HCT116 (cell line): ENCODE measurements at regions not wholly inside any gene's neighbourhood (a gene's known extent, or its start where the extent isn't known, plus 50 kb on each side); places are given as distances from the start of the nearest gene placed in this dataset.
"Not testable (repeated sequence)": the region's sequence is repeated elsewhere in the genome, so short reads cannot be mapped to it uniquely, and the experiment has no call there.

Source experiments
- ATAC-seq: fragments of 200-7000 bp; cut with Tn5 transposase; 2 replicates; pipeline ENCODE4 v1.9.1; 2020; ENCODE audit warnings: mild to moderate bottlenecking, moderate library complexity
- BruUV-seq: library from RNA; stranded (reverse); fragments of 400-500 nt; replicated peaks from 2 replicates; lab custom pipeline; 2021; lab: Mats Ljungman, UMichigan
- CTCF ChIA-PET: fragments of 300-600 bp; sonication (Branson Sonifier 250); formaldehyde crosslinking; loops from one replicate; lab custom pipeline; 2021; ENCODE audit warnings: antibody characterized with exemption; lab: Charles Lee
- POLR2A ChIA-PET: fragments of 300-600, 350-600 bp; sonication (Branson Sonifier 250); formaldehyde crosslinking; loops from one replicate; lab custom pipeline; 2021; ENCODE audit warnings: antibody characterized with exemption; lab: Charles Lee
- RAD21 ChIA-PET, 2 experiments: fragments of 300-600 bp; sonication (Branson Sonifier 250); formaldehyde crosslinking; loops; one replicate each; lab custom pipeline; 2023; ENCODE audit warnings: low total read pairs in 2 of 2; ENCODE audit not compliant: uncharacterized antibody in 2 of 2, unreplicated experiment in 2 of 2, low non-redundant PET in 1 of 2; lab: Charles Lee
- DNase-seq: peaks from one replicate; pipeline ENCODE4 v3.0.0-alpha.2; 2010; ENCODE audit warnings: low read depth, low spot score
- H2AFZ ChIP-seq: fragments of 200-600 bp; shearing (Covaris generic), sonication (generic); 2 replicates; pipeline ENCODE4 v1.6.1; 2017; ENCODE audit warnings: low read depth, mixed run types, mixed read lengths, antibody characterized with exemption, low read length; ENCODE audit not compliant: poor library complexity, severe bottlenecking
- H3K27ac ChIP-seq: 2 replicates; pipeline ENCODE4 v1.5.1; 2012; ENCODE audit warnings: low read depth, low read length
- H3K27me3 ChIP-seq: fragments of 200-600 bp; sonication (generic); 2 replicates; pipeline ENCODE4 v1.6.1; 2016; ENCODE audit warnings: mixed run types, low read length, mixed read lengths; ENCODE audit not compliant: insufficient read depth
- H3K36me3 ChIP-seq, 2 experiments: fragments of 200-500 bp in 1 of 2; fragments of 200-600 bp in 1 of 2; sonication (Bioruptor generic) in 1 of 2; sonication (generic) in 1 of 2; 2 replicates each; pipeline versions ENCODE4 v1.5.1 to v1.6.1; 2014 to 2016; ENCODE audit warnings: low read length in 2 of 2, inconsistent platforms in 1 of 2, mixed read lengths in 1 of 2, mixed run types in 1 of 2; ENCODE audit not compliant: insufficient read depth in 2 of 2, control insufficient read depth in 1 of 2
- H3K4me1 ChIP-seq, 2 experiments: fragments of 200-600 bp in 1 of 2; sonication (generic) in 1 of 2; 2 replicates each; pipeline versions ENCODE4 v1.5.1 to v1.6.1; 2012 to 2017; ENCODE audit warnings: low read length in 2 of 2, inconsistent platforms in 1 of 2, mild to moderate bottlenecking in 1 of 2, mixed read lengths in 1 of 2, mixed run types in 1 of 2, moderate library complexity in 1 of 2; ENCODE audit not compliant: insufficient read depth in 2 of 2, control insufficient read depth in 1 of 2
- H3K4me2 ChIP-seq: fragments of 200-600 bp; sonication (generic); 2 replicates; pipeline ENCODE4 v1.6.1; 2017; ENCODE audit warnings: mixed run types, low read length, mixed read lengths
- H3K4me3 ChIP-seq, 2 experiments: fragments of 200-600 bp in 1 of 2; sonication (generic) in 1 of 2; replicated peaks in 1 of 2; 2 replicates each; pipeline ENCODE4 v1.5.1; 2011 to 2016; ENCODE audit warnings: low read length in 2 of 2, control low read depth in 1 of 2, low read depth in 1 of 2, mild to moderate bottlenecking in 1 of 2, mixed read lengths in 1 of 2, mixed run types in 1 of 2
- H3K79me2 ChIP-seq: fragments of 200-600 bp; sonication (generic); 2 replicates; pipeline ENCODE4 v1.6.1; 2017; ENCODE audit warnings: mild to moderate bottlenecking, mixed run types, low read length, moderate library complexity, mixed read lengths; ENCODE audit not compliant: insufficient read depth
- H3K9ac ChIP-seq: fragments of 200-600 bp; sonication (generic); 2 replicates; pipeline ENCODE4 v1.6.1; 2016; ENCODE audit warnings: low read length, mixed read lengths
- H3K9me2 ChIP-seq: fragments of 200-600 bp; sonication (generic), shearing (Covaris generic); 2 replicates; pipeline ENCODE4 v1.6.1; 2017; ENCODE audit warnings: mixed run types, mild to moderate bottlenecking, moderate library complexity; ENCODE audit not compliant: insufficient read depth
- H3K9me3 ChIP-seq, 2 experiments: fragments of 200-500 bp in 1 of 2; fragments of 200-600 bp in 1 of 2; sonication (Bioruptor generic) in 1 of 2; sonication (generic) in 1 of 2; 2 replicates each; pipeline ENCODE4 v1.6.1; 2014 to 2017; ENCODE audit warnings: low read length in 2 of 2, mixed read lengths in 2 of 2, inconsistent platforms in 1 of 2, low read depth in 1 of 2, mild to moderate bottlenecking in 1 of 2, mixed run types in 1 of 2, moderate library complexity in 1 of 2; ENCODE audit not compliant: control insufficient read depth in 1 of 2, insufficient read depth in 1 of 2
- H4K20me1 ChIP-seq: fragments of 200-600 bp; sonication (generic), shearing (Covaris generic); 2 replicates; pipeline ENCODE4 v1.6.1; 2017; ENCODE audit warnings: mixed run types, mild to moderate bottlenecking, moderate library complexity; ENCODE audit not compliant: insufficient read depth
- CBX3 ChIP-seq: IDR thresholded peaks from 2 replicates; pipeline ENCODE4 v1.6.1; 2012; ENCODE audit warnings: low read depth
- CEBPB ChIP-seq: IDR thresholded peaks from 2 replicates; pipeline ENCODE4 v1.6.1; 2012; ENCODE audit warnings: low read depth
- EGR1 ChIP-seq: IDR thresholded peaks from 2 replicates; pipeline ENCODE4 v1.6.1; 2012; ENCODE audit warnings: low read depth
- EZH2 ChIP-seq: fragments of 200-600 bp; sonication (generic); IDR thresholded peaks from 2 replicates; pipeline ENCODE4 v1.6.1; 2017; ENCODE audit warnings: antibody characterized with exemption, mixed run types
- FOSL1 ChIP-seq: IDR thresholded peaks from 2 replicates; pipeline ENCODE4 v1.6.1; 2012; ENCODE audit warnings: low read depth
- JUND ChIP-seq: IDR thresholded peaks from 2 replicates; pipeline ENCODE4 v1.6.1; 2012
- POLR2A ChIP-seq: IDR thresholded peaks from 2 replicates; pipeline ENCODE4 v1.7.0; 2011; ENCODE audit warnings: borderline replicate concordance; ENCODE audit not compliant: insufficient read depth, insufficient read length; ENCODE audit errors: extremely low read depth
- POLR2AphosphoS5 ChIP-seq: IDR thresholded peaks from 2 replicates; pipeline ENCODE4 v1.6.1; 2011; ENCODE audit warnings: mild to moderate bottlenecking, low read depth, low read length, moderate library complexity
- SIN3A ChIP-seq: IDR thresholded peaks from 2 replicates; pipeline ENCODE4 v1.6.1; 2012; ENCODE audit warnings: low read depth
- SP1 ChIP-seq: IDR thresholded peaks from 2 replicates; pipeline ENCODE4 v1.6.1; 2012; ENCODE audit warnings: low read depth
- SRF ChIP-seq: IDR thresholded peaks from 2 replicates; pipeline ENCODE4 v1.6.1; 2012; ENCODE audit warnings: low read depth
- YY1 ChIP-seq: IDR thresholded peaks from 2 replicates; pipeline ENCODE4 v1.6.1; 2011; ENCODE audit warnings: low read length, low read depth, moderate library complexity, mild to moderate bottlenecking; ENCODE audit not compliant: insufficient replicate concordance; ENCODE audit errors: extremely low read depth
- ZFX ChIP-seq: fragments of 450-650 bp; IDR thresholded peaks from 2 replicates; pipeline ENCODE4 v1.6.1; 2017
- ZNF274 ChIP-seq: fragments of 200-500 bp; sonication (Bioruptor generic); IDR thresholded peaks from 2 replicates; pipeline ENCODE4 v1.6.1; 2014; ENCODE audit warnings: mild to moderate bottlenecking, low read depth, low read length, inconsistent platforms
- intact Hi-C: fragments of 100-400 bp; cut with micrococcal nuclease; formaldehyde crosslinking; loops from 2 replicates; pipeline ENCODE4 v1.10.0; 2022
- TF ChIP-seq, protein P1 (sequence below), 3 experiments: fragments of 200-600 bp in 1 of 3; sonication (generic) in 1 of 3; IDR thresholded peaks in 2 of 3; conservative IDR thresholded peaks in 1 of 3; 2 replicates each; pipeline ENCODE4 v1.5.1; 2012 to 2017; ENCODE audit warnings: low read depth in 2 of 3, low read length in 2 of 3, antibody characterized with exemption in 1 of 3, borderline replicate concordance in 1 of 3, control low read depth in 1 of 3, mild to moderate bottlenecking in 1 of 3, mixed read lengths in 1 of 3, mixed run types in 1 of 3, moderate library complexity in 1 of 3; ENCODE audit not compliant: insufficient read depth in 1 of 3
- TF ChIP-seq, protein P2 (sequence below): IDR thresholded peaks from 2 replicates; pipeline ENCODE4 v1.6.1; 2012
- TF ChIP-seq, protein P3 (sequence below): IDR thresholded peaks from 2 replicates; pipeline ENCODE4 v1.6.1; 2012

- RAD21 ChIA-PET: no interaction called here
- BruUV-seq: no TSS peak
- no peak for ATAC-seq
- DNase-seq: no peak
- H3K4me2 ChIP-seq: no peak overlapping the region
- H4K20me1 ChIP-seq: no peaks in the 10 kb centered on the region; the same call in 1 of the 2 replicates
- no peak overlapping the region for H3K4me3 ChIP-seq
- no peaks in the 10 kb centered on the region for H3K9me2 ChIP-seq
- H3K27me3 ChIP-seq: no peaks in the 10 kb centered on the region
- no peaks in the 10 kb centered on the region for H3K9me3 ChIP-seq
- H3K27ac ChIP-seq: no peak overlapping the region
- no peaks in the 10 kb centered on the region for H3K4me1 ChIP-seq
- no peak overlapping the region for H3K9ac ChIP-seq
- CTCF ChIA-PET: no interaction called here
- POLR2A ChIA-PET: no interaction called here
- no peak overlapping the region for H2AFZ ChIP-seq
- TF ChIP-seq SIN3A (no peak), EZH2 (no peak), POLR2A (no peak), EGR1 (no peak), SP1 (no peak), CBX3 (no peak), SRF (no peak), YY1 (no peak), FOSL1 (no peak), ZFX (no peak), POLR2AphosphoS5 (no peak), JUND (no peak), ZNF274 (no peak), CEBPB (no peak)
- TF ChIP-seq, protein P1, sequence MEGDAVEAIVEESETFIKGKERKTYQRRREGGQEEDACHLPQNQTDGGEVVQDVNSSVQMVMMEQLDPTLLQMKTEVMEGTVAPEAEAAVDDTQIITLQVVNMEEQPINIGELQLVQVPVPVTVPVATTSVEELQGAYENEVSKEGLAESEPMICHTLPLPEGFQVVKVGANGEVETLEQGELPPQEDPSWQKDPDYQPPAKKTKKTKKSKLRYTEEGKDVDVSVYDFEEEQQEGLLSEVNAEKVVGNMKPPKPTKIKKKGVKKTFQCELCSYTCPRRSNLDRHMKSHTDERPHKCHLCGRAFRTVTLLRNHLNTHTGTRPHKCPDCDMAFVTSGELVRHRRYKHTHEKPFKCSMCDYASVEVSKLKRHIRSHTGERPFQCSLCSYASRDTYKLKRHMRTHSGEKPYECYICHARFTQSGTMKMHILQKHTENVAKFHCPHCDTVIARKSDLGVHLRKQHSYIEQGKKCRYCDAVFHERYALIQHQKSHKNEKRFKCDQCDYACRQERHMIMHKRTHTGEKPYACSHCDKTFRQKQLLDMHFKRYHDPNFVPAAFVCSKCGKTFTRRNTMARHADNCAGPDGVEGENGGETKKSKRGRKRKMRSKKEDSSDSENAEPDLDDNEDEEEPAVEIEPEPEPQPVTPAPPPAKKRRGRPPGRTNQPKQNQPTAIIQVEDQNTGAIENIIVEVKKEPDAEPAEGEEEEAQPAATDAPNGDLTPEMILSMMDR (IDR thresholded peaks at IDR 0.05 in 2 of 3, conservative IDR thresholded peaks at IDR 0.05 in 1 of 3; ENCODE audit: borderline replicate concordance in 1 of 3, insufficient read depth in 1 of 3, low read depth in 2 of 3, low read length in 2 of 3): no peak
- TF ChIP-seq, protein P2, sequence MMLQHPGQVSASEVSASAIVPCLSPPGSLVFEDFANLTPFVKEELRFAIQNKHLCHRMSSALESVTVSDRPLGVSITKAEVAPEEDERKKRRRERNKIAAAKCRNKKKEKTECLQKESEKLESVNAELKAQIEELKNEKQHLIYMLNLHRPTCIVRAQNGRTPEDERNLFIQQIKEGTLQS: no peak
- TF ChIP-seq, protein P3, sequence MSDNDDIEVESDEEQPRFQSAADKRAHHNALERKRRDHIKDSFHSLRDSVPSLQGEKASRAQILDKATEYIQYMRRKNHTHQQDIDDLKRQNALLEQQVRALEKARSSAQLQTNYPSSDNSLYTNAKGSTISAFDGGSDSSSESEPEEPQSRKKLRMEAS: no peak
- intact Hi-C loops: no loop called here
- H3K79me2 ChIP-seq: no peaks in the 10 kb centered on the region
- no peaks in the 10 kb centered on the region for H3K36me3 ChIP-seq
Observed at GRCh38 chrX:94942603-94943002, 1268.6 kb downstream of the FAM133A start.

- ATAC-seq, DNase-seq, H3K4me1 ChIP-seq, H4K20me1 ChIP-seq, RAD21 ChIA-PET, BruUV-seq, H3K9me3 ChIP-seq, H2AFZ ChIP-seq, H3K9ac ChIP-seq, H3K36me3 ChIP-seq, H3K79me2 ChIP-seq, H3K4me3 ChIP-seq, H3K9me2 ChIP-seq, POLR2A ChIA-PET, intact Hi-C loops, H3K27me3 ChIP-seq, CTCF ChIA-PET, H3K4me2 ChIP-seq, H3K27ac ChIP-seq: not testable (repeated sequence)
Observed at GRCh38 chrX:94946137-94946536, 1272.1 kb downstream of the FAM133A start.
